ENCODE measurements at regions not wholly inside any gene's neighbourhood (a gene's known extent, or its start where the extent isn't known, plus 50 kb on each side); places are given as distances from the start of the nearest gene placed in this dataset.

DNA sequence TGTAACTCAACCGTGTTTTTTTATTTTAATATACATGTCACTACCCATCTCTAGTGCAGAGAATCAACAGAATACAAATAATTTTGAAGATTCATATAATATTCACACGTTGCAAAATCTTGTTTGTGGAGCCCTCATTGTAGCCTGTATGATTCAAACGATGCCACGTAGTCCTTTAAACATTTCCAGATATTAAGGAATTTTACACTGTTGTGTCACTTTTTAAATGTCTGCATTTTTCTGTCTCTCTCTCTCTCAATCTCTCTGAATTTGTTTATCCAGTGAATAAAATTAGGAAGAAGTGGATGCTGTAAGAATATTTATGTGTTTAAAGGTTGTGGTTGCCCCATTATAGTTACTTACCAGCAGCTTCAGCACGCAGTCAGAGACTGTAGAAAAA, 262.0 kb downstream of the PAX1 start:
- Histone ChIP-seq H3K36me3 (ENCODE audit: control insufficient read depth, insufficient read depth, low read length, severe bottlenecking) (no peaks in the 10 kb centered on the region), H3K9me3 (ENCODE audit: control insufficient read depth, low read length) (peaks cover 2% of the 10 kb centered on the region), H3K27me3 (replicated peaks; ENCODE audit: control insufficient read depth, insufficient read depth, low read length) (no peaks in the 10 kb centered on the region), H3K4me3 (ENCODE audit: low read length) (no peak overlapping the region), H3K4me1 (ENCODE audit: control insufficient read depth, insufficient read depth, low read length) (no peaks in the 10 kb centered on the region), H3K9ac (ENCODE audit: low read length) (no peak overlapping the region)
- no peak for DNase-seq (ENCODE audit: low read depth)

DNA sequence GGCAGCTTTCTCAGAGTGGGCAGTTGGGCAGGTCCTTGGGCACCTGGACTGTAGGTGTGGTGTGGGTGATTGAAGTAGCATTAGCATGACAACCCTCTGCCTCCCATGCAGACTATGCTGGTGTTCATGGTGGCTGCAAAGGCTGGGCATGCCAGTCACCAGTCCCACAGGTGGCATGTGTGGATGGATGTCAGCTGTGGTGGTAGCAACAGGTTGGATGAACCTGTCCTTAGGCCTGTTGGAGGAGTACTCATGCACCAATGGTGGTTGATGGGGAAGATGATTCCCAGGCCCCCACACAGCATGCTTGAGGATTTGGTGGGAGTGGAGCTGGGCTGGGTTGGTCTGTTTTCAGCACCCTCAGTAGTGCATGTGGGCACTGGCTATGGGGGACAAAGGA, 251.1 kb downstream of the PAX1 start:
- no peaks in the 10 kb centered on the region for H3K36me3 ChIP-seq (ENCODE audit: control insufficient read depth, insufficient read depth, low read length, severe bottlenecking)
- no peak for DNase-seq (ENCODE audit: low read depth)
- no peaks in the 10 kb centered on the region for H3K4me1 ChIP-seq (ENCODE audit: control insufficient read depth, insufficient read depth, low read length)
- no peaks in the 10 kb centered on the region for H3K27me3 ChIP-seq (replicated peaks; ENCODE audit: control insufficient read depth, insufficient read depth, low read length)
- peaks cover 12% of the 10 kb centered on the region for H3K9me3 ChIP-seq (ENCODE audit: control insufficient read depth, low read length)
- H3K4me3 ChIP-seq (ENCODE audit: low read length), result no peak overlapping the region
- no peak overlapping the region for H3K9ac ChIP-seq (ENCODE audit: low read length)

DNA sequence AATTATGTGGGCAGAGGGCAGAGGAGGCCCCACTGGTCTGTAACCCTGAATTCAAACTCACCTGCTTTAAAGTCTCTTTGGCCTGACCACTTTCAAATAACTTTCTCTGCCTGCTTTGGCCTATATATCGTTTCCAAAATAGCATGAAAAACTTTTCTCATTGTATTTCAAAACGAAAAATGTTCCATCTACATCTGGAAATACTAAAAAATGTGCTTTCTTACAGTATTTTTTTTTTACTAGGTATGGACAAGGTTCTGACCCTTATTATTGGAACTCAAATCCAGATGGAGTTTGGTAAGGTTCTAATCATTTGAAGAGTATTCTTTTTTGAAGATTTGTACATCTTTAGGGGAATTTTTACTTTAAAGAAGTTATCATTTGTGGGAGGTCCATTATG, 241.9 kb downstream of the PAX1 start:
- Histone ChIP-seq H3K4me3 (ENCODE audit: low read length) (no peak overlapping the region), H3K9ac (ENCODE audit: low read length) (no peak overlapping the region), H3K27me3 (replicated peaks; ENCODE audit: control insufficient read depth, insufficient read depth, low read length) (peaks cover 7% of the 10 kb centered on the region), H3K4me1 (ENCODE audit: control insufficient read depth, insufficient read depth, low read length) (no peaks in the 10 kb centered on the region), H3K9me3 (ENCODE audit: control insufficient read depth, low read length) (peaks cover 3% of the 10 kb centered on the region), H3K36me3 (ENCODE audit: control insufficient read depth, insufficient read depth, low read length, severe bottlenecking) (no peaks in the 10 kb centered on the region)
- DNase-seq (ENCODE audit: low read depth), result no peak

GRCh38 chr20:21944227-21944626, 238.8 kb downstream of the PAX1 start:
- Histone ChIP-seq H3K27me3 (replicated peaks; ENCODE audit: control insufficient read depth, insufficient read depth, low read length) (peaks cover 7% of the 10 kb centered on the region), H3K9me3 (ENCODE audit: control insufficient read depth, low read length) (no peaks in the 10 kb centered on the region), H3K36me3 (ENCODE audit: control insufficient read depth, insufficient read depth, low read length, severe bottlenecking) (no peaks in the 10 kb centered on the region), H3K4me3 (ENCODE audit: low read length) (no peak overlapping the region), H3K4me1 (ENCODE audit: control insufficient read depth, insufficient read depth, low read length) (no peaks in the 10 kb centered on the region), H3K9ac (ENCODE audit: low read length) (no peak overlapping the region)
- DNase-seq (ENCODE audit: low read depth), result no peak

GRCh38 chr20:21941941-21942805, 236.7 kb downstream of the PAX1 start:
- no peaks in the 10 kb centered on the region for H3K4me1 ChIP-seq (ENCODE audit: control insufficient read depth, insufficient read depth, low read length)

DNA sequence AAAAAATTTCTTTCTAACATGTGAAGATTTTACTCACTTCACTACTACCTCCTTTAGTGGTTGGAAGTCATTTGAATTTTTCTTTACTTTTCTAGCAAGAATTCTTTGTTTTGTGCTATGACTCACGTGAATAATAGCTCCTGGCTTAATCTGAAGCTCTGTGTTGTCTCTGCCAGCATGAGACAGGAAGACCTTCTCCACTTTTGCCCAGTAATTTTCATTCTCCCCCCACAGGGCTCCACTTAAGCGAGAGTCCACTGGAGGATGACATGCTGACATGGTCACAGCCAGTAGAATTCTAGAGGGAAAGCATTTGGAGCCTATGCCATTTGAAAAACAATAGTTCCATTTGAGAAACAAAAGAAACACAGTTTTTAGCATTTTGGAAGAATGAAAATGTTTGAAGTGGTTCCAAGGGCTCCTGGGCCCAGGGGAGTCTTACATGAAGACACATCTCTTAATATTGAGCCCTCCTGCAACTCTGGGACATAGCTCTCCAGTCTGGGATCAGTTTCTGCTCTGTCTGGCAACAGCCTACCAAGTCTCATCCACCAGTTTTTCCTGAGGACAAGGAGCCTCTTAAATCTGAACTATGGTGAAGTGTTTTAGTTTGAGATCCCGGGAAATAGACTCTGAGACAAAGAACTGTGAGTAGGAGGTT, 231.4 kb downstream of the PAX1 start:
- DNase-seq (ENCODE audit: low read depth), result no peak
- no peaks in the 10 kb centered on the region for H3K27me3 ChIP-seq (replicated peaks; ENCODE audit: control insufficient read depth, insufficient read depth, low read length)

More at GRCh38 chr20:21941941-21942805, 236.7 kb downstream of the PAX1 start:
- H3K27me3 ChIP-seq (replicated peaks; ENCODE audit: control insufficient read depth, insufficient read depth, low read length), result no peaks in the 10 kb centered on the region
- no peaks in the 10 kb centered on the region for H3K36me3 ChIP-seq (ENCODE audit: control insufficient read depth, insufficient read depth, low read length, severe bottlenecking)
- H3K9me3 ChIP-seq (ENCODE audit: control insufficient read depth, low read length), result no peaks in the 10 kb centered on the region
- no peak overlapping the region for H3K4me3 ChIP-seq (ENCODE audit: low read length)
- H3K9ac ChIP-seq (ENCODE audit: low read length), result no peak overlapping the region
- DNase-seq (ENCODE audit: low read depth), result no peak

GRCh38 chr20:21936261-21936660, 230.8 kb downstream of the PAX1 start:
- Histone ChIP-seq H3K4me1 (ENCODE audit: control insufficient read depth, insufficient read depth, low read length) (peaks cover 8% of the 10 kb centered on the region), H3K4me3 (ENCODE audit: low read length) (no peak overlapping the region), H3K9ac (ENCODE audit: low read length) (no peak overlapping the region), H3K9me3 (ENCODE audit: control insufficient read depth, low read length) (no peaks in the 10 kb centered on the region), H3K27me3 (replicated peaks; ENCODE audit: control insufficient read depth, insufficient read depth, low read length) (no peaks in the 10 kb centered on the region), H3K36me3 (ENCODE audit: control insufficient read depth, insufficient read depth, low read length, severe bottlenecking) (no peaks in the 10 kb centered on the region)
- no peak for DNase-seq (ENCODE audit: low read depth)

More for the DNA sequence above, 231.4 kb downstream of the PAX1 start:
- Histone ChIP-seq H3K36me3 (ENCODE audit: control insufficient read depth, insufficient read depth, low read length, severe bottlenecking) (no peaks in the 10 kb centered on the region), H3K4me1 (ENCODE audit: control insufficient read depth, insufficient read depth, low read length) (peaks cover 8% of the 10 kb centered on the region), H3K4me3 (ENCODE audit: low read length) (no peak overlapping the region), H3K9ac (ENCODE audit: low read length) (no peak overlapping the region), H3K9me3 (ENCODE audit: control insufficient read depth, low read length) (no peaks in the 10 kb centered on the region)

GRCh38 chr20:21933526-21933925, 228.1 kb downstream of the PAX1 start:
- Histone ChIP-seq H3K9ac (ENCODE audit: low read length) (no peak overlapping the region), H3K27me3 (replicated peaks; ENCODE audit: control insufficient read depth, insufficient read depth, low read length) (no peaks in the 10 kb centered on the region), H3K9me3 (ENCODE audit: control insufficient read depth, low read length) (no peaks in the 10 kb centered on the region), H3K4me3 (ENCODE audit: low read length) (no peak overlapping the region), H3K36me3 (ENCODE audit: control insufficient read depth, insufficient read depth, low read length, severe bottlenecking) (no peaks in the 10 kb centered on the region), H3K4me1 (ENCODE audit: control insufficient read depth, insufficient read depth, low read length) (peaks cover 8% of the 10 kb centered on the region)
- no peak for DNase-seq (ENCODE audit: low read depth)

DNA sequence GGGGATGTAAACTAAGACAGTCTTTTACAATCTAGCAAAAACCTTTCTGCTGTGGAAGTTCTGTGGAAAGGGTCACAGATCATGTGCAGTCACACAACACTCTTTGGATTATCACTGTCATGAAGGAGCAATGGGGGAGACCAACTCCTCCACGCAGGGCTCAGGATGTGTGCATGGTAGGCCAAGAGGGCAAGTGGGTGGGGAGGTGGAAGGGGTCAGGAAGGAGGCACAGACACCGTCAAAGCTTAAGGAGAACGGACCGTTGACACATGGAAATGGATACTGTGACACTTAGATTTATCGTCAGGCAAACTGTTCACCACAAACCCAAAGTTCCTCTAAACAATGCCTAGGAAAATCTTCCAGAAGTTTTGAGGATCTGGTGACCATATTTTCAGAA, 215.8 kb downstream of the PAX1 start:
- DNase-seq (ENCODE audit: low read depth), result no peak
- Histone ChIP-seq H3K27me3 (replicated peaks; ENCODE audit: control insufficient read depth, insufficient read depth, low read length) (peaks cover 3% of the 10 kb centered on the region), H3K4me3 (ENCODE audit: low read length) (no peak overlapping the region), H3K9ac (ENCODE audit: low read length) (no peak overlapping the region), H3K36me3 (ENCODE audit: control insufficient read depth, insufficient read depth, low read length, severe bottlenecking) (no peaks in the 10 kb centered on the region), H3K9me3 (ENCODE audit: control insufficient read depth, low read length) (no peaks in the 10 kb centered on the region), H3K4me1 (ENCODE audit: control insufficient read depth, insufficient read depth, low read length) (no peaks in the 10 kb centered on the region)

DNA sequence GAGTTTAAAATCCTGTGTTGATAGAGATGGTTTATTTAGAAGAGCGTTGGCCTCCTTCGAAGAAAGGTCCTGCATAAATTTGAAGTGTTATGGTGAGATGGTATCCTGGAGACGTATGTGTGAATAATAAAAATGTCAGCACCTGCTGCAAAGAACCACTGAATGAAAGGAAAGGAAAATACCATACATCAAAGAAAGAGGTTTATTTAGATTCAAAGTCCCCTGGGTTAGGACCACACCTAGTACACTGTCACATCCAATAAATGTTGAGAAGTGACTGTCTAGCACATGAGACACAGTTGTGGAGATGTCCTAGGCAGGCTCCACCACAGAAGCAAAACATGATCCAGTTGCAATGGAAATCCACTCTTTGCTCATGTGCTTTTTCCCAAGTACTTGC, 214.7 kb downstream of the PAX1 start:
- Histone ChIP-seq H3K4me3 (ENCODE audit: low read length) (no peak overlapping the region), H3K27me3 (replicated peaks; ENCODE audit: control insufficient read depth, insufficient read depth, low read length) (peaks cover 3% of the 10 kb centered on the region), H3K9ac (ENCODE audit: low read length) (no peak overlapping the region), H3K36me3 (ENCODE audit: control insufficient read depth, insufficient read depth, low read length, severe bottlenecking) (no peaks in the 10 kb centered on the region), H3K4me1 (ENCODE audit: control insufficient read depth, insufficient read depth, low read length) (no peaks in the 10 kb centered on the region), H3K9me3 (ENCODE audit: control insufficient read depth, low read length) (no peaks in the 10 kb centered on the region)
- DNase-seq (ENCODE audit: low read depth), result no peak

- Histone ChIP-seq H3K9me3 (ENCODE audit: control insufficient read depth, low read length) (no peaks in the 10 kb centered on the region), H3K36me3 (ENCODE audit: control insufficient read depth, insufficient read depth, low read length, severe bottlenecking) (no peaks in the 10 kb centered on the region), H3K4me1 (ENCODE audit: control insufficient read depth, insufficient read depth, low read length) (no peaks in the 10 kb centered on the region), H3K9ac (ENCODE audit: low read length) (no peak overlapping the region), H3K27me3 (replicated peaks; ENCODE audit: control insufficient read depth, insufficient read depth, low read length) (no peaks in the 10 kb centered on the region), H3K4me3 (ENCODE audit: low read length) (no peak overlapping the region)
- DNase-seq (ENCODE audit: low read depth), result no peak
Observed at GRCh38 chr20:21918398-21918797, 212.9 kb downstream of the PAX1 start.
